Urothelium cell line (cell line): ENCODE measurements at regions not wholly inside any gene's neighbourhood (a gene's known extent, or its start where the extent isn't known, plus 50 kb on each side); places are given as distances from the start of the nearest gene placed in this dataset.

Source experiments
- DNase-seq: peaks from one replicate; pipeline ENCODE4 v3.0.0; 2011; ENCODE audit warnings: low spot score, mixed read lengths
- FAIRE-seq: peaks from 2 replicates; lab custom pipeline; 2011; peaks lifted over from hg19 to GRCh38; lab: Jason Lieb, UNC

- FAIRE-seq (no peak), DNase-seq (no peak)
Measured at GRCh38 chr6:81694855-81695254, 57.6 kb downstream of the TENT5A start.

GRCh38 chr6:81694207-81694606, 58.3 kb downstream of the TENT5A start:
- DNase-seq (no peak), FAIRE-seq (no peak)

GRCh38 chr6:81693266-81693665, 59.2 kb downstream of the TENT5A start:
- DNase-seq (no peak), FAIRE-seq (no peak)

- FAIRE-seq (no peak), DNase-seq (no peak)
Measured at GRCh38 chr6:81690073-81690472, 62.4 kb downstream of the TENT5A start.

- DNase-seq (no peak), FAIRE-seq (no peak)
Measured at GRCh38 chr6:81689580-81689979, 62.9 kb downstream of the TENT5A start.

GRCh38 chr6:81683912-81684311, 68.6 kb downstream of the TENT5A start:
- no peak for DNase-seq

GRCh38 chr6:81682858-81683620, 69.4 kb downstream of the TENT5A start:
- no peak for FAIRE-seq

More at GRCh38 chr6:81683912-81684311, 68.6 kb downstream of the TENT5A start:
- FAIRE-seq: no peak

GRCh38 chr6:81682235-81682795, 70.2 kb downstream of the TENT5A start:
- DNase-seq (no peak), FAIRE-seq (no peak)

More at GRCh38 chr6:81682858-81683620, 69.4 kb downstream of the TENT5A start:
- no peak for DNase-seq

GRCh38 chr6:81669445-81669844, 83.0 kb downstream of the TENT5A start:
- DNase-seq (no peak), FAIRE-seq (no peak)

GRCh38 chr6:81668615-81669047, 83.8 kb downstream of the TENT5A start:
- DNase-seq (no peak), FAIRE-seq (no peak)

GRCh38 chr6:81666481-81666880, 86.0 kb downstream of the TENT5A start:
- DNase-seq (no peak), FAIRE-seq (no peak)

- FAIRE-seq (no peak), DNase-seq (no peak)
Measured at GRCh38 chr6:81656231-81656630, 96.2 kb downstream of the TENT5A start.

GRCh38 chr6:81655696-81656095, 96.8 kb downstream of the TENT5A start:
- FAIRE-seq (no peak), DNase-seq (no peak)

- DNase-seq: no peak
- FAIRE-seq: no peak
Measured at GRCh38 chr6:81648502-81648901, 104.0 kb downstream of the TENT5A start.

GRCh38 chr6:81643156-81643555, 109.3 kb downstream of the TENT5A start:
- DNase-seq (no peak), FAIRE-seq (no peak)

- DNase-seq: no peak
- no peak for FAIRE-seq
Measured at GRCh38 chr6:81640891-81641290, 111.6 kb downstream of the TENT5A start.

- FAIRE-seq (no peak), DNase-seq (no peak)
Measured at GRCh38 chr6:81640126-81640525, 112.4 kb downstream of the TENT5A start.

GRCh38 chr6:81638366-81638765, 114.1 kb downstream of the TENT5A start:
- FAIRE-seq (no peak), DNase-seq (no peak)

GRCh38 chr6:81636930-81637568, 115.4 kb downstream of the TENT5A start:
- DNase-seq (no peak), FAIRE-seq (no peak)

GRCh38 chr6:81634155-81634880, 118.2 kb downstream of the TENT5A start:
- DNase-seq (no peak), FAIRE-seq (no peak)

GRCh38 chr6:81633391-81633790, 119.1 kb downstream of the TENT5A start:
- DNase-seq (no peak), FAIRE-seq (no peak)
